Retina (tissue), 1 donor: ENCODE measurements at regions not wholly inside any gene's neighbourhood (a gene's known extent, or its start where the extent isn't known, plus 50 kb on each side); places are given as distances from the start of the nearest gene placed in this dataset.

Source experiments
- DNase-seq: peaks from one replicate; pipeline ENCODE4 v3.0.0-alpha.2; 2016

- DNase-seq = no peak
Observed at GRCh38 chr9:126750941-126751725, 53.7 kb upstream of the ZBTB43 start.

DNA sequence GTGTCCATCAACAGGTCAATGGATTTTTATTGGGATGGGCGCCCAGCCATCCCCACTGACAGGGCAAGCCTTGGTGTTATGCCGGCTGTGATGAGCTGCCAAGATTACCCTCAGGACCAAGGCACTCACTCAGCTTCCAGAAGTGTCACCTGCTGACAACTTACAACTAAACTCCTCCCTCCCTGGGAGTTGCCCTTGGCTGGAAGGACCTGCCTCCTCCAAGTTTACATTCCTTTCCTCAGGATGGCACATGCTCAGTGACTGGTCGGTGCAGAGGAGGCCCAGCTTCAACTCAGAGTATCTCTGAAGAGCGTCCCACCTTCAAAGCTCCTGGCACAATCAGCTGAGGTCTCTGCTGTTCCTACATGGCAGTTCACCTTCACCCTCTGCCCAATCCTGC is 52.5 kb upstream of the ZBTB43 start:
- DNase-seq = no peak

- no peak for DNase-seq
Observed at GRCh38 chr9:126752881-126753670, 51.8 kb upstream of the ZBTB43 start.

DNA sequence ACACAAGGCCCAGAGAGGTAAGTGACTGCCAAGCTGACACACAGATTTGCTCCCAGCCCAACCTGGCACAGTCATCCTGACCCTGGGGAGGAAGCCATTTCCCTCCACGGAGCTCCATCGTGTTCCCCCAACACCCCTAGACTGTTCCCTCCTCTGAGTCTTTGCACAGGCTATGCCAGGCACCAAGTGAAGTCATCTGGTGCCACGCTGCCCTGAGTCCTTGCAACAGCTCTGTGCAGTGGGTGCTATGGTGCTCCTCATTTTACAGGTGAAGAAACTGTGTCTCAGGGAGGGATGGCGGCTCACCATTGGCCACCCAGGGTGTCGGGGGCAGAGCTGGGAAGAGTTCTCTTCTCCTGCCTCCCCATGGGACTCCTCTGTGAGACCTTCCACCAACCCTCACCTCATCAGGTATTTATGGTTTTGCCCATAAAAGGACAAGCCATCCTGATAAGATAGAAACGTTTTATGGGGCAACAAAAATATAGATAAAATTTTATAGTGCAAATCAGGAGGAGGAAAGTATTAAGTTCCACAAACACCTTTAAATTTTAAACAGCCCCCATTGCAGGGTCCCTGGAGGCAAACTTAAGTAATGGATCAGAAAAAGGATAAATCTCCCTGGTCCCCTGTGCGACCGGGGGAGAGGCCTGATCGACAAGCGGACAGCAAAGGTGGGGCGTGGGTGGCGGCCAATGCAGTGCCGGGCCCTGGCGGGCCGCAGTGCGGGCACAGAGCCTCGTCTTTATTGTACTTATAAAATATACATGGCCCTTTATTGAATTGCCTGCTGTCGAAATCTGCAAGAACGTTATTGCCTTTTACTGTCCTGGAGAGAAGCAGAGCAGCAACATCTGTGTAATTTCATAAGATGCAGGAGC is 50.2 kb upstream of the ZBTB43 start:
- peak; percentile 26 for DNase-seq
